ENCODE measurements at regions not wholly inside any gene's neighbourhood (a gene's known extent, or its start where the extent isn't known, plus 50 kb on each side); places are given as distances from the start of the nearest gene placed in this dataset.
"Not testable (repeated sequence)": the region's sequence is repeated elsewhere in the genome, so short reads cannot be mapped to it uniquely, and the experiment has no call there.

GRCh38 chr2:194822097-194822496 lies 834.9 kb upstream of the SLC39A10 start:
- DNase-seq (ENCODE audit: insufficient read length, low spot score) (no peak), FAIRE-seq (no peak)
- no peak for TF ChIP-seq CTCF (IDR thresholded peaks at IDR 0.05; ENCODE audit: insufficient read depth, missing control alignments)

DNA sequence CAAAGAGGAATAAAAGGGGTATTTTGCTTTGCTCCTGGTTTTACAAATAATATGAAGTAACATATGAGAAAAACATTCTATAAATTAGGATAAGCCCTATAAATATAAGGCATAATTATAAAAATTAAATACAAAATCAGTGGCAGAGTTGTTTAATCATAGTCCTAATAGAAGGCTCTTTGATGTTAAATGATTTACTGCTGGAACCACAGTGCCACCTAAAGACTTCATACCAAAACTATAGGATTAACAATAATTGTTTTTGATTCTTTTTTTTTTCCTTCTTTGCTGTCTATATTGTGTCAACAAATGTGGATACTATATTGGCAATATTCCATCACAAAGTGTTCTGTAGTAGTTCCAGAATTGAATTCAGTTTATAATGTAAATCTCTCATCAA lies 837.7 kb upstream of the SLC39A10 start:
- FAIRE-seq, result no peak
- DNase-seq (ENCODE audit: insufficient read length, low spot score), result no peak
- peak; percentile 55 for TF ChIP-seq CTCF (IDR thresholded peaks at IDR 0.05; ENCODE audit: insufficient read depth, missing control alignments)

- DNase-seq (ENCODE audit: insufficient read length, low spot score) (no peak), FAIRE-seq (no peak)
- no peak for TF ChIP-seq CTCF (IDR thresholded peaks at IDR 0.05; ENCODE audit: insufficient read depth, missing control alignments)
Measured at GRCh38 chr2:194815475-194815874, 841.6 kb upstream of the SLC39A10 start.

- DNase-seq (ENCODE audit: insufficient read length, low spot score), result no peak
- TF ChIP-seq CTCF (IDR thresholded peaks at IDR 0.05; ENCODE audit: insufficient read depth, missing control alignments), result no peak
- no peak for FAIRE-seq
Measured at GRCh38 chr2:194802589-194802988, 854.4 kb upstream of the SLC39A10 start.

DNA sequence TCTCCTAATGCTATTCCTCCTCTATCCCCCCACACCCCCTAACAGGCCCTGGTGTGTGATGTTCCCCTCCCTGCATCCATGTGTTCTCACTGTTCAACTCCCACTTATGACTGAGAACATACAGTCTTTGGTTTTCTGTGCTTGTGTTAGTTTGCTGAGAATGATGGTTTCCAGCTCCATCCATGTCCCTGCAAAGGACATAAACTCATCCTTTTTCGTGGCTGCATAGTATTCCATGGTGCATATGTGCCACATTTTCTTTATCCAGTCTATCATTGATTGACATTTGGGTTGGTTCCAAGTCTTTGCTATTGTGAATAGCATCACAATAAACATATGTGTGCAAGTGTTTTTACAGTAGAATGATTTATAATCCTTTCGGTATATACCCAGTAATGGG lies 870.0 kb upstream of the SLC39A10 start:
- not testable (repeated sequence) for DNase-seq (ENCODE audit: insufficient read length, low spot score); FAIRE-seq

- not testable (repeated sequence) for DNase-seq (ENCODE audit: insufficient read length, low spot score); FAIRE-seq
Measured at GRCh38 chr2:194771394-194771793, 885.6 kb upstream of the SLC39A10 start.

- DNase-seq (ENCODE audit: insufficient read length, low spot score) (no peak), FAIRE-seq (peak; percentile 77)
- no peak for TF ChIP-seq CTCF (IDR thresholded peaks at IDR 0.05; ENCODE audit: insufficient read depth, missing control alignments)
Measured at GRCh38 chr2:194769030-194769429, 888.0 kb upstream of the SLC39A10 start.

DNA sequence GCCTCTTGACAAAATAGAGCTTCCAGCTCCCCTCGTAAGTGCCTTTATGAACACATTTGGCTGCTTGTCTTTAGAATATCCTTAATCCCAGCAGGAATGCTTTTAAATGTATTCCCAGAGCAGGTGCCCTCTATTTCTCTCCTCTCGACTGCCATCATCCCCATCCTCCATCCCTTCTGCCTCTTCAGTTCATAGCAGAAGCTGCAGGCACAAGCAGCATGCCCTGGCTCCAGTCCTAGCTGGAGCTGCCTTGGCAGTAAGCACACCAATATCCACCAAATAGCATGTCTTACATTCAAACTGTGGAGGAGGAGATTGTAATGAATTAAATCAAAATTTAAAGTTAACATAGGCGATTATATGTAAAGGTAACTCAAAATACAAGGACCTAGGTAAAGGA lies 891.3 kb upstream of the SLC39A10 start:
- no peak for TF ChIP-seq CTCF (IDR thresholded peaks at IDR 0.05; ENCODE audit: insufficient read depth, missing control alignments)
- DNase-seq (ENCODE audit: insufficient read length, low spot score) (no peak), FAIRE-seq (no peak)

All from D721Med (cell line).